NCI-H69 (cell line): ENCODE measurements at regions not wholly inside any gene's neighbourhood (a gene's known extent, or its start where the extent isn't known, plus 50 kb on each side); places are given as distances from the start of the nearest gene placed in this dataset.
A peak's percentile ranks its signal among the peaks of the same experiment; 100 is the strongest.

Experiments used
- DNase-seq: peaks from one replicate; lab custom pipeline; 2025; lab: John Stamatoyannopoulos, UW

DNA sequence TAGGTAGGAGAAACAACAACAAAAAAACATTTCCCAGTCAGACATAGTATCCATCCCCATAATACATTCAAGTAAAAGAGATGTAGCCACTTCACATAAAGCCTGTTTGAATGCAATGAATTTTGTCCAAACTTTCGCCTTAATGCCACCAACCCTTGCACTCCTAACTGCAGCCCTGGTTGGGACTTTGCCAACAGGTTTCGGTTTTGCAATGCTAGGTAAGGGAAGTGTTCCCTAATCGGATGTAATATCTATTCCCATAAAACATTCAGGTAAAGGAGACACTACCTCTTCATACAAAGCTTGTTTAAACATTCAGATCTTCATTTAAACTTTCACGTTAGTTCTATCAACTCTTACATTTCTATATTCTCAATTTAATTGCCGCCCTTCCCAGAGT, 336.1 kb downstream of the DRD1 start:
- DNase-seq, result no peak

DNA sequence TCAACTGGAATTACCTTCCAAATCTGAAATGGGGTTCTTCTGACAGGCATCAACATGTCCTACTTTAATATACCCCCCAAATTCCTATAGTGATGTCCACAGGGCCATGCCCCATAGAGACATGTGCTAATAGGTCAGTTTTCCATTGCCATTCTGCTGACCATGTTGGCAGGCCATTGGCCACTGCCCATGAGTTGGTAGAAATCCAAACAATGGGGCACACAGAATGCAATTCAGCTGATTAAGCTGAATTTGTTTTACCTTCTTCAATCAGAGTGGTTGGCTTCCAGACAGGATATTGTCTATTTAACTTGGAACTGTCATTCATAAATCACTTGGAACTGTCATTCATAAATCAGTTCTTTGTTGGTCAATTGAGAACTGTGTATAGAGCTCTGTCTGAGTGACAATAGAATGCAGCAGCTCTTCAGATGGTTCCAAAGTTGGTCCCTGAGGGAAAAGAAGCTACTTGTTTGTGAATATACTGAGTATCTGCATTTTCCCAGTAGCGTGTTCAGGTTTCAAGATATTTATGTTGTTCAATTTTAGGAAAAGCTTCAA, 336.9 kb downstream of the DRD1 start:
- no peak for DNase-seq

DNA sequence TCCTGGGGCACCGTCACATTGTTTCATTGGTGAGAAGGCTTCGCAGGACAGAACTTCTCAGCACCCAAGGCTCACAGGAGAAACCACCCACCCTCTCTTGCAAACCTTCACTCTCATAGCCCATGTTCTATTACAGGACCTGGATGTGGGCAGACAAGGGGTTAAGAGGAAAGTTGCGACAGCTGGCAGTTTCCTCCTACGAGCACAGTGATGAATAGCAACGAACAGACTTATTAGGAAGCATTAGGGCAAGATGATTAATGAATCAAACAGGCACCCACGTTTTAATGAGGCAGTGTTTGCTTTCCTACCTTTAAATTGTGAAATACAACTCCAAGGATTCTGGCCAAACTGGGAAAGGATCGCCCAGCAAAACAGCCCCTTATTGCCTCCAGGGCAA, 339.3 kb downstream of the DRD1 start:
- no peak for DNase-seq

DNA sequence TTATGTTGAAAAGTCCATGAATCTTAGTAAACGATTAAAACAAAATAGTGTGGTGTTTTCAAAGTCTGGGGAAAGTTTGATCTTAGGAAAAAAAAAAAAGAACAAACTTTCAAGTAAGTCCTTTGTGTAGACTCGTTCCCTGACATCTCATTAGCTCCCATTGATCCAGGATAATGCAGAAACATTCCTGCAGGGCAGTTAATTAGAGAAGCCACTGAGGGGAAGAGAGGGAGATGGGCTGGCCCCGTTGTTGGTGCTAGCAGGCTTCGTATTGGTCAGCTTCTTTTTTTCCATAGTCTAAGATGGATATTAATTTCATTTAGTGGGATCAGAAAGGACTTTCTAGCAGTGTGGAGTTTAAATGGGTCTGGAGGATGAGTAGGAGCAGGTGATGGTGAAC, 340.2 kb downstream of the DRD1 start:
- no peak for DNase-seq

GRCh38 chr5:175102717-175103116, 341.3 kb downstream of the DRD1 start:
- DNase-seq, result no peak

DNA sequence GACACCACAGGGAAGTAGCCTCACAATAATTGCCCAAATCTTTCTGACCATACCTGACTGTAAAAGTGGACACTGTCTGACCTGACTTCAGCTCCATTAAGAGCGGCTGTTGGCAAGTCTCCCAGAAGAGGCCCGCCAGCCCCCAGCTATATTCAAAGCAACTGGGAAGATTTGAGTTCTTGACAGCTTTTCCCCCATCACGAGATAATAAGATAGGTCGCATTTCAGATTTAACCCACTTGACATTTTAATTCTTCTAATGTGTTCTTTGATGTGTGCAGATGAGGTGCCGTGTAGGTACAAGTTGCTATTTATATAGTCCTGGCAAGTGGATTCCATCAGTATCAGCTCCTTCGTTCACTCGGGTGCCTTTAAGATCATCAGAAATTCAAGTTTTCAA, 345.7 kb downstream of the DRD1 start:
- DNase-seq, result no peak

- no peak for DNase-seq
Observed at GRCh38 chr5:175096469-175097165, 347.4 kb downstream of the DRD1 start.

GRCh38 chr5:175094461-175094860, 349.5 kb downstream of the DRD1 start:
- DNase-seq, result no peak

DNA sequence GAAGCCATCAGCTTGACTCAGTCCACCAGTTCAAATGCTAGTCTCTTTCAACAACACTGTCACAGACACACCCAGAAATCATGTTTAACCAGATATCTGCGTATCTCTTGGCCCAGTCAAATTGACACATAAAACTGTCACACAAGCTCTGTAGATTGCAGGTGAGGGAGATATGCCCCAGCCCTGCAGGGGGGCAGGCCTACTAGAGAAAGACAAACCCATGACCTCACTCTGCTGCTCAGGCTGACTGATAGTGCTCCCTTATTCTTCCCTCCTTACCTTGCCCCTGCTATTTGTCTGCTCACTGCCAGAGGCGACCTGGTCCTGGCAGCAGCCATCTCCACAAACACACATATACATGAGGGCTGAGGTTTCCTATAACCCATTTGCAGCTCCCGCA, 351.3 kb downstream of the DRD1 start:
- DNase-seq, result peak; percentile 14

DNA sequence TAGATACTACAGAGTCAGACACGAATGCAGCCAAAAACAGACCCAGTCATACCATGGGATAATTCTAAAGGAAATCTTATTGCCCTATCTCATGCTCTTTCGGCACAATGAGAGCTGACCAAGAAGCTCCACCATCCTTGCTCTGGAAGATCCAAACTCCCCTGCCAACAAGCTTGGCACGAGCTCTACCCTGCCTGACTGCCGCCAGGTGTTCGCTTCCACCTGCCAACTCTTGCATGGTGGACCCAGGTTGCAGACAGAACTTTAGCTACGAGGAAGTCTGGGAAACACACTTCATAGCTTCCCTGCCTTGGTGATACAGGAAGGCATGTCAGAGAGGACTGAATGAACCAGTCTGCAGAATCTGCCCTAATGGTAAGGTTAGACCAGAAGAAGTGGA, 355.0 kb downstream of the DRD1 start:
- DNase-seq, result no peak

DNA sequence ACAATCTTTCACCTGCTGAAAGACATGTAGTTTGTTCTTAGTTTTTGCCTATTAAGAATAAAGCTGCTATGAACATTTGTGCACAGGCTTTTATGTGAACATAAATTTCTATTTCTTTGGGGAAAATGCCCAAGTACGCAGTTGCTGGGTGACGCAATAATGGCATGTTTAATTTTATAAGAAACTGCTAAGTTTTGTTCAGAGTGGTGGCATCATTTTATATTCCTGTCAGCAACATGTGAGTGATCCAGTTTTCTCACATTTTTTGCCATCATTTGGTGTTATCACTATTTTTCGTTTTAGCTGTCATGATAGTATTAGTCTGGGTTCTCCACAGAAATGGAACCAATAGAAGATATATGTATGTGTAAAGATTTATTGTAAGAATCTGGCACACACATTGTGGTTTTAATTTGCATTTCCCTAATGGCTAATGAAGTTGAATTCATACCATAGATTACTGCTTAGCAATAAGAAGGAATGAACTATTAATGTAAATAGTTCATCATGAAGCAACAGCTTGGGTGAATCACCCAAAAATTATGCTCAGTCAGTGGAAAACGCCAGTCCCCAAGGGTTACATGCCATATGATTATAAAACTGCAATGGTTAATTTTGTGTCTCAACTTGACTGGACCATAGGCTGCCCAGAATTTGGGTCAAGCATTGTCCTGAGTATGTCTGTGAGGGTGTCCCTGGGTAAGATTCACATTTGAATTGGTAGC, 358.6 kb downstream of the MSX2 start:
- DNase-seq, result no peak

DNA sequence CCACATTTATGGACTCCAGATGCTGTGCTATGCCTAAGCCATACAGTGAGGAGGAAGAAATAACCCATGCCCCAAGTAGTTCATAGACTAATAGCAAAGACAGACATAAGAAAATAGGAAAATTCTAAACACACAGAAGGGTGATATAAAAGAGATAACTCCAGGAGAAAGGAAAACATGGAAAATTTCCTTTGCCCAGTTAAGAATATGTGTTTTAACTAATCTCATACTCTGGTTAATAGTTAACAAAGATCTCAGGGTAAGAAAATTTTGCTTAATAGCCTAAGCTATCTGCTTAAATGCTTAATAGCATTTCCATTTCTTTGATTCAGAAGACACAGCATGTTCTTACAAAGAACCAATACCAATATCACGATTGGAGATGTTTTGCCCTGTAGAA, 358.0 kb downstream of the MSX2 start:
- DNase-seq, result no peak

DNA sequence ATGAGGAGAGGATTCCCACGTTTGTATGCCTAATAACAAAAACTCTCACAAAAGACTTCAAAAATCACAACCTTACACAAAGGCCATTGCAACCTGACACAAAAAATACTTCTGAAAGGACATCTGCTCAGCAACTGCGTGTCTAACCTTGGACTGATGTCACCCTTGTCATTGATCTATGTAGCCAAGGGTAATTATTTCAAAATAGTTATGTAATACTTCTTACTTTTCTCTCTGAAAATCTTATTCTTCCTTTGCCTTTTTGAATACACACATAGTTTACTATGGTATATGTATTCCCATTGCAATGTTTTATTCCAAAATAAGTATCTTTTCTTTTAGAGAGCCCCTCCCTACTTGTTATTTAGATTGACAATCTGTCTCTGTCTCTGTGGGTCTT, 355.3 kb downstream of the MSX2 start:
- no peak for DNase-seq

DNA sequence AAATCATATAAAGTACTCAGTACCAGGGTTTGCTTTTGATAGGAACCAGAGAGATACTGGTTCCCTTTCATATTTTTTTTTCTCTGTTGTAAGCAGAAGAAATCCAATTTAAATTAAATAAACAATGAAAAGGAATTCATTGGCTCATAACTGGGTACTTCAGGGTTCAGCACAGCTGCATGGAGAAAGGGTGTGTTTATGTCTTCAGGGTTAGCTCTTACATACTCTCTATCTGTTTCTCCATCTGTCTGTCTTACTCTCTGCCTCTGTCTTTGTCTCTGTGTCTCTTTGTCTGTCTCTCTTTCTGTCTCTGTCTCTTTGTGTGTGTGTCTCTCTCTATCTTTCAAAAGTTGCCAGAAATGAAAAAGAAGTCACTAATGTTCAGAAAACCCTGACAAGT, 345.9 kb downstream of the MSX2 start:
- no peak for DNase-seq

- DNase-seq, result no peak
Observed at GRCh38 chr5:175060257-175060656, 335.9 kb downstream of the MSX2 start.

- peak; percentile 63 for DNase-seq
Observed at GRCh38 chr5:175059687-175060211, 335.4 kb downstream of the MSX2 start.

DNA sequence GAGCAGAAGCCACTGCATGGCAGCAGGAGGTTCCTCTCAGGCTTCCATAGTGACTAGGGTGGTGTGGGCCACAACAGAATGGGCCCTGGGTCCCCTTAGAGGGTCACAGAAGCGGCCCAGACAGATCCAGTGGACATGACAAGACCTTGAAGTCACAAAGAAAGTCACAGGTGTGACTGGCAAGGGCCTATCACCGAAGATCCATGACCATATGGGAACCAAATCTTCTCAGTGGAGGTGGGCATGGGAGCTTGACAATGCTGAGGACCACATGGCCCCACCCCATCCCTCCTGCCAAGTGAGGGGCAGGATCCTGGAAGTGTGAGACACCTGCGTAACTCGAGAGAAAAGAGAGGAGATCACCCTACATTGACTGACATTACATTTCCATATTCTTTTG, 332.4 kb downstream of the MSX2 start:
- DNase-seq, result no peak

- DNase-seq, result no peak
Observed at GRCh38 chr5:175054243-175054642, 329.9 kb downstream of the MSX2 start.

GRCh38 chr5:175052351-175052750, 328.0 kb downstream of the MSX2 start:
- no peak for DNase-seq

GRCh38 chr5:175047048-175047447, 322.7 kb downstream of the MSX2 start:
- DNase-seq, result no peak

DNA sequence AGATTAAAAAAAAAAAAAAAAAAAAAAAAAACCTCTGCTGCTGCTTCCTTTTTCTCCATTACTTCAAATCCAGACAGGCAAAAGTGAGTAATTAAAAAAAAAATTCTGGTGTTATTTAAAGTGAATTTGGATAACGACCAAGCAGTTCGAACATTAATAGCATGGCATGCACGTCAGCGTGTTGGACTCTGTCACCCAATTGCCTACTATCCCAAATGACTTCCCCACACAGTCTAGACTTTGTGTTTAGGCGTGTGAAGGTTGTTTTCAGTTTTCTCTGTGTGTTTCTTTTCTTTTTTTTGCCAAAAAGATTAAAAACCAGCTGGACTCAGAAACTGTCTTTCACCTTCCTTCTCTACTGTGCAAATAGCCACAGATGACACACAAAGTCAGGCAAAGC, 321.4 kb downstream of the MSX2 start:
- DNase-seq, result no peak

GRCh38 chr5:175037820-175038219, 313.4 kb downstream of the MSX2 start:
- no peak for DNase-seq

DNA sequence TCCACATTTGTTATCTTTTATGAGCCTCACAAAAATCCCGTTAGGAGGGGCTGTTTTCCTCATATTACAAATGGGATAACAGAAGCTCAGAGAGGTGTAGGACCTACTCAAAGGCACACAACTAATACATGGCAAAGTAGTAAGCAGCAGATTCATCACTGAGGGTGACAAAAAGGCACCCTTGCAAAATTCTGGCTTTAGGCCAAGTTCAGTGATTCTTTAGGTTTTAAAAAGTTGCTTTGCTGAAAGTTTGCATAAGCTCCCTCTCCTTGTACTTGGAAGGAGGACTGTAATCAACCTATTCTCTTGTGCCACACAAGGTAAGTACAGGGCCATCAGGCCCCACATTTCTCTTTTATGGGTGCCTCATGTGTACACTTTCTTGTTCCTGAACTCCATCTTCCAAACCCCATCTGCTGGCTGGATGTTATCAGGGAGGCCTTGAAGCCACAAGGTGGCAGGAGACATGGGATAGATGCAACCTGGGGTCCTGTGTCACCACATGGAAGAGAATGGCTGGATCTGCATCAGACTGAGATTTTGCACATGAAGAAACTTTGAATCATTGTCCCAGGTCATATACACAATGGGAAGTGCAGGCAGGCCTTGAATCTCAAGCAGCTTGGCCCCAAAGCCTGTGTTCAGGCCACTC, 311.6 kb downstream of the MSX2 start:
- DNase-seq, result no peak
